ENCODE measurements at regions not wholly inside any gene's neighbourhood (a gene's known extent, or its start where the extent isn't known, plus 50 kb on each side); places are given as distances from the start of the nearest gene placed in this dataset.

GRCh38 chrX:45454290-45454689 lies 253.6 kb upstream of the DIPK2B start:
- Histone ChIP-seq H3K9me3 (ENCODE audit: control insufficient read depth, insufficient read depth, low read length) (no peaks in the 10 kb centered on the region), H3K4me1 (ENCODE audit: control insufficient read depth, insufficient read depth, low read length) (peaks cover 2% of the 10 kb centered on the region; the same call in 1 of the 2 replicates), H3K4me3 (ENCODE audit: low read length) (no peak overlapping the region), H3K36me3 (ENCODE audit: control insufficient read depth, insufficient read depth, low read length) (no peaks in the 10 kb centered on the region), H3K27ac (ENCODE audit: low read length) (no peak overlapping the region), H3K27me3 (ENCODE audit: control insufficient read depth, insufficient read depth, low read length) (no peaks in the 10 kb centered on the region)
- WGBS (ENCODE audit: insufficient coverage, insufficient read length), result no CpG with 5 or more reads among the region's 2 CpGs
- no peak for DNase-seq (ENCODE audit: low read depth, low spot score)

- H3K4me3 ChIP-seq (ENCODE audit: low read length), result no peak overlapping the region
- no peaks in the 10 kb centered on the region for H3K27me3 ChIP-seq (ENCODE audit: control insufficient read depth, insufficient read depth, low read length)
- H3K4me1 ChIP-seq (ENCODE audit: control insufficient read depth, insufficient read depth, low read length), result peaks cover 2% of the 10 kb centered on the region; the same call in 1 of the 2 replicates
- no peak overlapping the region for H3K27ac ChIP-seq (ENCODE audit: low read length)
- WGBS (ENCODE audit: insufficient coverage, insufficient read length), result no CpG with 5 or more reads among the region's 1 CpG
- no peaks in the 10 kb centered on the region for H3K9me3 ChIP-seq (ENCODE audit: control insufficient read depth, insufficient read depth, low read length)
- no peaks in the 10 kb centered on the region for H3K36me3 ChIP-seq (ENCODE audit: control insufficient read depth, insufficient read depth, low read length)
- DNase-seq (ENCODE audit: low read depth, low spot score), result no peak
Measured at GRCh38 chrX:45449982-45450381, 249.3 kb upstream of the DIPK2B start.

DNA sequence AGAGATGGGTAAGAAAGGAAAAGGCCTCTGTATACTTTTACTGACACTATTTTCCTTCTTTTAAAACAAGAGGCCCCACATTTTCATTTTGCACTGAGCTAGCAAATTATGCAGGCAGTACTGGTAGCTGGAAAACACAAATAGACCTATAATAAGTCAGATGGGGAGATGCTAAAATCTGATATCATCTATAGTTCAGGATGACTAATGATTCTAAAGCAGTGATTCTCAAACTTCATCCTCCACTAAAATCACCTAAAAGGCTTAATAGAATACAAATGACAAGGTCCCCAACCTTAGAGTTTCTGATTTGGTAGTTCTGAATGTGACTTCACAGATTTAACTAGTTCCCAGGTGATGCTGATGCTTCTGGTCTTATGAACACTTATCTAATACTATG lies 247.3 kb upstream of the DIPK2B start:
- H3K4me1 ChIP-seq (ENCODE audit: control insufficient read depth, insufficient read depth, low read length), result no peaks in the 10 kb centered on the region
- H3K9me3 ChIP-seq (ENCODE audit: control insufficient read depth, insufficient read depth, low read length), result no peaks in the 10 kb centered on the region
- H3K27ac ChIP-seq (ENCODE audit: low read length), result no peak overlapping the region
- DNase-seq (ENCODE audit: low read depth, low spot score), result no peak
- no peaks in the 10 kb centered on the region for H3K27me3 ChIP-seq (ENCODE audit: control insufficient read depth, insufficient read depth, low read length)
- no peaks in the 10 kb centered on the region for H3K36me3 ChIP-seq (ENCODE audit: control insufficient read depth, insufficient read depth, low read length)
- no peak overlapping the region for H3K4me3 ChIP-seq (ENCODE audit: low read length)

GRCh38 chrX:45447331-45447730 lies 246.7 kb upstream of the DIPK2B start:
- no peak for DNase-seq (ENCODE audit: low read depth, low spot score)
- no peak overlapping the region for H3K27ac ChIP-seq (ENCODE audit: low read length)
- no peaks in the 10 kb centered on the region for H3K9me3 ChIP-seq (ENCODE audit: control insufficient read depth, insufficient read depth, low read length)
- H3K4me3 ChIP-seq (ENCODE audit: low read length), result no peak overlapping the region
- no peaks in the 10 kb centered on the region for H3K4me1 ChIP-seq (ENCODE audit: control insufficient read depth, insufficient read depth, low read length)
- no peaks in the 10 kb centered on the region for H3K27me3 ChIP-seq (ENCODE audit: control insufficient read depth, insufficient read depth, low read length)
- H3K36me3 ChIP-seq (ENCODE audit: control insufficient read depth, insufficient read depth, low read length), result no peaks in the 10 kb centered on the region

GRCh38 chrX:45445745-45446412 lies 245.2 kb upstream of the DIPK2B start:
- Histone ChIP-seq H3K4me1 (ENCODE audit: control insufficient read depth, insufficient read depth, low read length) (no peaks in the 10 kb centered on the region), H3K4me3 (ENCODE audit: low read length) (no peak overlapping the region), H3K36me3 (ENCODE audit: control insufficient read depth, insufficient read depth, low read length) (no peaks in the 10 kb centered on the region), H3K27ac (ENCODE audit: low read length) (no peak overlapping the region), H3K27me3 (ENCODE audit: control insufficient read depth, insufficient read depth, low read length) (no peaks in the 10 kb centered on the region), H3K9me3 (ENCODE audit: control insufficient read depth, insufficient read depth, low read length) (no peaks in the 10 kb centered on the region)
- no peak for DNase-seq (ENCODE audit: low read depth, low spot score)
- no CpG with 5 or more reads among the region's 2 CpGs for WGBS (ENCODE audit: insufficient coverage, insufficient read length)

DNA sequence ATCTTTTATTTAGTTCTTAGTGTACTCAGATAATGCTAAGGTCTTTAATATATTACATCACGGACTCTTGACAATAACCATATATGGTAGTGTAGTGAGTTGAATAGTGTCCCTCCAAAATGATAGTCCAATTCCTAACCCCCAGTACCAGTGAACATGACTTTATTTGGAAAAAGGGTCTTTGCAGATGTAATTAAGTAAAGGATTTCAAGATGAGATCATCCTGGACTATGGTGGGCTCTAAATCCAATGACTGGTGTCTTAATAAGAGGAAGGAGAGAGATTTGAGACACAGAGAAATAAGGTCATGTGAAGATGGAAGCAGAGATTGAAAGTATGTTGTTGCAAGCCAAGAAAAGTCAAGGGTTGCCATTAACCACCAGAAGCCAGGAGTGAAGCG lies 236.5 kb upstream of the DIPK2B start:
- no peak overlapping the region for H3K4me3 ChIP-seq (ENCODE audit: low read length)
- H3K27ac ChIP-seq (ENCODE audit: low read length), result no peak overlapping the region
- no peak for DNase-seq (ENCODE audit: low read depth, low spot score)
- WGBS (ENCODE audit: insufficient coverage, insufficient read length), result no CpG with 5 or more reads among the region's 2 CpGs
- no peaks in the 10 kb centered on the region for H3K27me3 ChIP-seq (ENCODE audit: control insufficient read depth, insufficient read depth, low read length)
- H3K36me3 ChIP-seq (ENCODE audit: control insufficient read depth, insufficient read depth, low read length), result no peaks in the 10 kb centered on the region
- H3K9me3 ChIP-seq (ENCODE audit: control insufficient read depth, insufficient read depth, low read length), result no peaks in the 10 kb centered on the region
- H3K4me1 ChIP-seq (ENCODE audit: control insufficient read depth, insufficient read depth, low read length), result no peaks in the 10 kb centered on the region

- H3K27me3 ChIP-seq (ENCODE audit: control insufficient read depth, insufficient read depth, low read length), result no peaks in the 10 kb centered on the region
- H3K27ac ChIP-seq (ENCODE audit: low read length), result no peak overlapping the region
- no peak for DNase-seq (ENCODE audit: low read depth, low spot score)
Measured at GRCh38 chrX:45435481-45435880, 234.8 kb upstream of the DIPK2B start.

GRCh38 chrX:45434231-45434630 lies 233.6 kb upstream of the DIPK2B start:
- H3K4me3 ChIP-seq (ENCODE audit: low read length), result no peak overlapping the region
- H3K27ac ChIP-seq (ENCODE audit: low read length), result no peak overlapping the region
- no CpG with 5 or more reads among the region's 1 CpG for WGBS (ENCODE audit: insufficient coverage, insufficient read length)
- H3K36me3 ChIP-seq (ENCODE audit: control insufficient read depth, insufficient read depth, low read length), result no peaks in the 10 kb centered on the region
- H3K9me3 ChIP-seq (ENCODE audit: control insufficient read depth, insufficient read depth, low read length), result no peaks in the 10 kb centered on the region
- H3K4me1 ChIP-seq (ENCODE audit: control insufficient read depth, insufficient read depth, low read length), result no peaks in the 10 kb centered on the region
- no peak for DNase-seq (ENCODE audit: low read depth, low spot score)
- no peaks in the 10 kb centered on the region for H3K27me3 ChIP-seq (ENCODE audit: control insufficient read depth, insufficient read depth, low read length)

More at GRCh38 chrX:45435481-45435880, 234.8 kb upstream of the DIPK2B start:
- Histone ChIP-seq H3K9me3 (ENCODE audit: control insufficient read depth, insufficient read depth, low read length) (no peaks in the 10 kb centered on the region), H3K4me1 (ENCODE audit: control insufficient read depth, insufficient read depth, low read length) (no peaks in the 10 kb centered on the region), H3K36me3 (ENCODE audit: control insufficient read depth, insufficient read depth, low read length) (no peaks in the 10 kb centered on the region), H3K4me3 (ENCODE audit: low read length) (no peak overlapping the region)

- Histone ChIP-seq H3K4me1 (ENCODE audit: control insufficient read depth, insufficient read depth, low read length) (no peaks in the 10 kb centered on the region), H3K36me3 (ENCODE audit: control insufficient read depth, insufficient read depth, low read length) (no peaks in the 10 kb centered on the region), H3K9me3 (ENCODE audit: control insufficient read depth, insufficient read depth, low read length) (no peaks in the 10 kb centered on the region), H3K4me3 (ENCODE audit: low read length) (no peak overlapping the region), H3K27me3 (ENCODE audit: control insufficient read depth, insufficient read depth, low read length) (no peaks in the 10 kb centered on the region), H3K27ac (ENCODE audit: low read length) (no peak overlapping the region)
- no peak for DNase-seq (ENCODE audit: low read depth, low spot score)
- no CpG with 5 or more reads among the region's 2 CpGs for WGBS (ENCODE audit: insufficient coverage, insufficient read length)
Measured at GRCh38 chrX:45428831-45429230, 228.2 kb upstream of the DIPK2B start.

GRCh38 chrX:45424326-45424725 lies 223.7 kb upstream of the DIPK2B start:
- H3K4me3 ChIP-seq (ENCODE audit: low read length), result no peak overlapping the region
- no peak for DNase-seq (ENCODE audit: low read depth, low spot score)
- H3K27me3 ChIP-seq (ENCODE audit: control insufficient read depth, insufficient read depth, low read length), result no peaks in the 10 kb centered on the region
- H3K27ac ChIP-seq (ENCODE audit: low read length), result no peak overlapping the region
- H3K4me1 ChIP-seq (ENCODE audit: control insufficient read depth, insufficient read depth, low read length), result no peaks in the 10 kb centered on the region
- H3K9me3 ChIP-seq (ENCODE audit: control insufficient read depth, insufficient read depth, low read length), result no peaks in the 10 kb centered on the region
- H3K36me3 ChIP-seq (ENCODE audit: control insufficient read depth, insufficient read depth, low read length), result no peaks in the 10 kb centered on the region

DNA sequence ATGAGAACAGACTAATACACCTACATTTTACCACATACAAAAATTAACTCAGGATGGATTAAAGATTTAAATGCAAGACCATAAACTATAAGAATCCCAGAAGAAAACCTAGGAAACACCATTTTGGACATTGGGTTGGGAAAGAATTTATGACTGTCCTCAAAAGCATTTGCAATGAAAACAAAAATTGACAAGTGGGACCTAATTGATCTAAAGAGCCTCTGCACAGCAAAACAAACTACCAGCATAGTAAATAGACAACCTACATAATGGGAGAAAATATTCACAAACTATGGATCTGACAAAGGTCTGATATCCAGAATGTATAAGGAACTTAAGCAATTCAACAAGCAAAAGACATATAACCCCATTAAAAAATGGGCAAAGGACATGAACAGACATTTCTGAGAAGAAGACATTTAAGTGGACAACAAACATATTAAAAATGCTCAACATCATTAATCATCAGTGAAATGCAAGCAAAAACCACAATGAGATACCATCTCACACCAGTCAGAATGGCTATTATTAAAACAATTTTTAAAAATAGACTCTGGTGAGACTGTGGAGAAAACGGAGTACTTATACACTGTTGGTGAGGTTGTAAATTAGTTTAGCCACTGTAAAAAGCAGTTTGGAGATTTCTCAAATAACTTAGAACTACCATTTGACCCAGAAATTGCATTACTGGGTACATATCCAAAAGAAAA lies 221.7 kb upstream of the DIPK2B start:
- H3K9me3 ChIP-seq (ENCODE audit: control insufficient read depth, insufficient read depth, low read length), result no peaks in the 10 kb centered on the region
- no peak for DNase-seq (ENCODE audit: low read depth, low spot score)
- no peaks in the 10 kb centered on the region for H3K27me3 ChIP-seq (ENCODE audit: control insufficient read depth, insufficient read depth, low read length)
- WGBS (ENCODE audit: insufficient coverage, insufficient read length), result no CpG with 5 or more reads among the region's 1 CpG
- H3K36me3 ChIP-seq (ENCODE audit: control insufficient read depth, insufficient read depth, low read length), result no peaks in the 10 kb centered on the region
- H3K27ac ChIP-seq (ENCODE audit: low read length), result no peak overlapping the region
- no peaks in the 10 kb centered on the region for H3K4me1 ChIP-seq (ENCODE audit: control insufficient read depth, insufficient read depth, low read length)
- no peak overlapping the region for H3K4me3 ChIP-seq (ENCODE audit: low read length)
